ENCODE measurements at regions not wholly inside any gene's neighbourhood (a gene's known extent, or its start where the extent isn't known, plus 50 kb on each side); places are given as distances from the start of the nearest gene placed in this dataset.

DNA sequence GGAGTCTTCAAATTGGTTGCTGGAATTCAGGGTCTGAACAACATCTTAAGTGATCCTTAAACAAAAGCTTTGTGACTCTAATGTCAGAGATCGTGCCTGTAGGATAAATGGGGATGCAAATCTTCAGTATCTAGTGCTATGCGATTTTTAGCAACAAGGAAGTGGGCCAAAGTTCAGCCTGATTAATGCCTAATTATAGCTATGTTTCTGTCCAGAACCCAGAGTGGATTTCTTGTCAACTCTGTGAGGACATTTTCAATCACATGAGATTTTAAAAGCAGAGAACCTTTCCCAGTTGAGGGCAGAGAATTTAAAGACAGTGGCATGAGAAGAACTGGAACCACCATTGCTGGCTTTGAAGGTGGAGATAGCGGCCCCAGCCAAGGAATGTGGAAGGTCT, 84.3 kb upstream of the PCDH9 start:
- TF ChIP-seq EZH2 (IDR thresholded peaks at IDR 0.05) (no peak), POLR2AphosphoS5 (IDR thresholded peaks at IDR 0.05; ENCODE audit: borderline replicate concordance, low read depth, low read length) (no peak), FOXP2 (optimal IDR thresholded peaks at IDR 0.05; ENCODE audit: control extremely low read depth, extremely low read length, insufficient read depth) (no peak)

Measured in SK-N-MC (cell line).